ENCODE measurements at regions not wholly inside any gene's neighbourhood (a gene's known extent, or its start where the extent isn't known, plus 50 kb on each side); places are given as distances from the start of the nearest gene placed in this dataset.

DNA sequence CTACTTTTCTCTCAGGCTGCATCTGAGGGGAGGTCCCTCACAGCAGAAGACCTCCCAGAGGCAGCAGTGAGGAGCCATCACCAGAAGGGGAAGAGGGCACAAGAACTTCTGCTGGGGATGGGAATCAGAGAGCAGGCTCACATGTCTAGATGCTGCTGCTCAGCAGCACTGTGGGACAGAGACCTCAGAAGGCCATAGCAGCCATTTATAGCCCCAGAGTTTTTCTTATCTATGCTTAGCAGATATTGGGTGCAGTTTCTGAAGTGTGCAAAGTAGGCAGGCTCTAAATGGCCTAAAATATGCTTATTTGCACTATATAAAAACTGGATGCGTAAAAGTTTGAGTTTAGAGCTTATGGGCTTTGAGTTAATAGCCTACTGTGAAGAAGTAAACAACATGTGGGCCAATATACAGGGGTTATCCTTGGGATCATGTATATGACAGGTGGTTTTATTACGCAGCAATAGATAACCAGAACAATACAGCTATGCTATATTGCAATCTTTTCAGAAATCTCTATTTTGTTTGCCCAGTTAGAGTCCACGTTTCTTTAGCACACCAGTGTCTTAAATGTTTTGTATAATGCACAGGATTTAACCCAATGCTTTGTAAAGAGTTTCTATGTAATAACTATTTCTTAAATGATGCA lies 60.2 kb upstream of the TMEM244 start:
- DNase-seq (ENCODE audit: extremely low read depth in 1 of 11, low read depth in 9 of 11, low spot score in 4 of 11), result no peak

DNA sequence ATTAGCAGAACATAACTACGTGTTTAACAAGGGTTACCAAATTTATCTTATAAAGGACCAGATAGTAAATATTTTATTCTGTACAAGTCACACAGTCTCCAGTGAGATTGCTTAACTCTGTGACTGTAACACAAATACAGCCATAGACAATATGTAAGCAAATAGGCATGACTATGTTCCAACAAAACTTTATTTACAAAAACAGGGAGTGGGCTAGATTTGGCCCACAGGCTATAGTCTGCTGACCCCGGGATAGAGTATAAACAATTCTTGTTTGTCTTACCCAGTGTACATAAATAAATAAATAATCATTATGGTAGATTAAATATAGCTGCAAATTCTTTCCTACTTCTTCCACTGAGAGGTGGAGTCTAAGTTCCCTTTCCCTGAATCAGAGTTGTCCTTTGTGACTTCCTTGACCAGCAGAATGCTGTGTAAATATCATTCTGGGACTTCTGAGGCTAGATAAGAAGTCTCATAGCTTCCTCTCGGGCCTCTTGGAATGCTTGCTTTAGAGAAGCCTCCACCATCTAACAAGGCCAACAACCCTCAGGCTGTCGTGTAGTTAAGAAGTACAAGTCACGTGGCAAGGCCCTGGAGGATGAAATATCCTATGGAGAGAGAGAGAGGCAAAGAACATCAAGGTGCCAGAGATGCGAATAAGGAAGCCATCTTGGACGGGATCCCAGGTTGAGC lies 59.1 kb upstream of the TMEM244 start:
- DNase-seq (ENCODE audit: extremely low read depth in 1 of 11, low read depth in 9 of 11, low spot score in 4 of 11), result no peak

GRCh38 chr6:129911732-129912131 lies 50.6 kb upstream of the TMEM244 start:
- no peak for DNase-seq (ENCODE audit: extremely low read depth in 1 of 11, low read depth in 9 of 11, low spot score in 4 of 11)
